Chondrocyte (in vitro differentiated cells): ENCODE measurements at regions not wholly inside any gene's neighbourhood (a gene's known extent, or its start where the extent isn't known, plus 50 kb on each side); places are given as distances from the start of the nearest gene placed in this dataset.

Experiments used
- DNase-seq: peaks from one replicate; pipeline ENCODE4 v3.0.0; 2021; ENCODE audit warnings: mixed read lengths, low spot score
- H3K27ac Mint-ChIP-seq: one replicate; pipeline ENCODE4 v1.8.0; 2021; ENCODE audit warnings: mild to moderate bottlenecking, moderate library complexity, mixed read lengths; ENCODE audit not compliant: unreplicated experiment
- H3K27me3 Mint-ChIP-seq: 2 replicates; pipeline ENCODE4 v1.8.0; 2021; ENCODE audit warnings: low read depth, mixed read lengths
- H3K36me3 Mint-ChIP-seq: 2 replicates; pipeline ENCODE4 v1.8.0; 2021; ENCODE audit warnings: low read depth, mixed read lengths
- H3K4me1 Mint-ChIP-seq: 2 replicates; pipeline ENCODE4 v1.8.0; 2021; ENCODE audit warnings: low read depth, mild to moderate bottlenecking, mixed read lengths
- H3K4me3 Mint-ChIP-seq: one replicate; pipeline ENCODE4 v1.8.0; 2021; ENCODE audit warnings: mild to moderate bottlenecking, moderate library complexity, mixed read lengths; ENCODE audit not compliant: unreplicated experiment
- H3K9me3 Mint-ChIP-seq: 2 replicates; pipeline ENCODE4 v1.8.0; 2021; ENCODE audit warnings: low read depth, mixed read lengths
- CTCF ChIP-seq: fragments of 200-600 bp; sonication (generic); IDR thresholded peaks from 2 replicates; pipeline ENCODE4 v1.5.0; 2021; ENCODE audit warnings: antibody characterized with exemption, mild to moderate bottlenecking, moderate library complexity

- H3K4me1 Mint-ChIP-seq: no peaks in the 10 kb centered on the region
- no peak overlapping the region for H3K27ac Mint-ChIP-seq
- H3K4me3 Mint-ChIP-seq: no peak overlapping the region
- H3K9me3 Mint-ChIP-seq: peaks cover 16% of the 10 kb centered on the region
- no peak for TF ChIP-seq CTCF
- no peak for DNase-seq
- H3K27me3 Mint-ChIP-seq: no peaks in the 10 kb centered on the region
- H3K36me3 Mint-ChIP-seq: no peaks in the 10 kb centered on the region
These were observed 430.4 kb downstream of the HAPSTR1 start for GRCh38 chr16:9521749-9522370.

GRCh38 chr16:9522614-9523013 is 431.2 kb downstream of the HAPSTR1 start:
- DNase-seq: no peak
- H3K4me3 Mint-ChIP-seq: no peak overlapping the region
- no peak for TF ChIP-seq CTCF
- no peaks in the 10 kb centered on the region for H3K36me3 Mint-ChIP-seq
- H3K27ac Mint-ChIP-seq: no peak overlapping the region
- peaks cover 16% of the 10 kb centered on the region for H3K9me3 Mint-ChIP-seq
- no peaks in the 10 kb centered on the region for H3K27me3 Mint-ChIP-seq
- peaks cover under 1% of the 10 kb centered on the region for H3K4me1 Mint-ChIP-seq

GRCh38 chr16:9523994-9524393 is 432.6 kb downstream of the HAPSTR1 start:
- Mint-ChIP-seq H3K27ac (no peak overlapping the region), H3K27me3 (no peaks in the 10 kb centered on the region), H3K4me1 (peaks cover 9% of the 10 kb centered on the region), H3K9me3 (peaks cover 16% of the 10 kb centered on the region), H3K36me3 (no peaks in the 10 kb centered on the region), H3K4me3 (no peak overlapping the region)
- TF ChIP-seq CTCF: no peak
- DNase-seq: no peak

- no peak for DNase-seq
These were observed 433.6 kb downstream of the HAPSTR1 start for GRCh38 chr16:9525037-9525436.

GRCh38 chr16:9526791-9527190 is 435.3 kb downstream of the HAPSTR1 start:
- DNase-seq: no peak
- H3K27me3 Mint-ChIP-seq: no peaks in the 10 kb centered on the region
- H3K27ac Mint-ChIP-seq: no peak overlapping the region
- no peaks in the 10 kb centered on the region for H3K36me3 Mint-ChIP-seq
- peaks cover 19% of the 10 kb centered on the region for H3K9me3 Mint-ChIP-seq
- H3K4me3 Mint-ChIP-seq: no peak overlapping the region
- peaks cover 9% of the 10 kb centered on the region for H3K4me1 Mint-ChIP-seq
- TF ChIP-seq CTCF: no peak

More at GRCh38 chr16:9525037-9525436, 433.6 kb downstream of the HAPSTR1 start:
- Mint-ChIP-seq H3K4me1 (peaks cover 9% of the 10 kb centered on the region), H3K36me3 (no peaks in the 10 kb centered on the region), H3K9me3 (peaks cover 16% of the 10 kb centered on the region), H3K4me3 (no peak overlapping the region), H3K27me3 (no peaks in the 10 kb centered on the region), H3K27ac (no peak overlapping the region)
- no peak for TF ChIP-seq CTCF
